HG03159 (cell line): ENCODE measurements at regions not wholly inside any gene's neighbourhood (a gene's known extent, or its start where the extent isn't known, plus 50 kb on each side); places are given as distances from the start of the nearest gene placed in this dataset.

ENCODE experiments used
- ATAC-seq: cut with Tn5 transposase; IDR thresholded peaks from one replicate; pipeline ENCODE4 v1.9.1; 2021; ENCODE audit warnings: mild to moderate bottlenecking, moderate library complexity; ENCODE audit not compliant: unreplicated experiment

GRCh38 chr3:150306083-150306482 lies 102.0 kb upstream of the TSC22D2 start:
- ATAC-seq, result no peak

GRCh38 chr3:150303768-150304167 lies 104.3 kb upstream of the TSC22D2 start:
- ATAC-seq, result peak; percentile 66

GRCh38 chr3:150302246-150302645 lies 105.9 kb upstream of the TSC22D2 start:
- ATAC-seq, result no peak

GRCh38 chr3:150300852-150301517 lies 107.1 kb upstream of the TSC22D2 start:
- no peak for ATAC-seq

GRCh38 chr3:150300388-150300787 lies 107.7 kb upstream of the TSC22D2 start:
- ATAC-seq, result no peak

GRCh38 chr3:150299201-150299600 lies 108.9 kb upstream of the TSC22D2 start:
- no peak for ATAC-seq

GRCh38 chr3:150296966-150297365 lies 111.1 kb upstream of the TSC22D2 start:
- ATAC-seq, result no peak

GRCh38 chr3:150296123-150296735 lies 111.9 kb upstream of the TSC22D2 start:
- ATAC-seq, result no peak

GRCh38 chr3:150293401-150294001 lies 114.6 kb upstream of the TSC22D2 start:
- ATAC-seq, result no peak

- no peak for ATAC-seq
Observed at GRCh38 chr3:150292891-150293290, 115.2 kb upstream of the TSC22D2 start.

- ATAC-seq, result no peak
Observed at GRCh38 chr3:150291515-150291914, 116.6 kb upstream of the TSC22D2 start.

GRCh38 chr3:150286390-150287147 lies 121.5 kb upstream of the TSC22D2 start:
- ATAC-seq, result peak; percentile 79

- ATAC-seq, result no peak
Observed at GRCh38 chr3:150285601-150286000, 122.5 kb upstream of the TSC22D2 start.

GRCh38 chr3:150278843-150279381 lies 129.2 kb upstream of the TSC22D2 start:
- ATAC-seq, result no peak

- no peak for ATAC-seq
Observed at GRCh38 chr3:150278195-150278594, 129.9 kb upstream of the TSC22D2 start.

- no peak for ATAC-seq
Observed at GRCh38 chr3:150277444-150277843, 130.7 kb upstream of the TSC22D2 start.

GRCh38 chr3:150275941-150276340 lies 132.2 kb upstream of the TSC22D2 start:
- ATAC-seq, result no peak

- no peak for ATAC-seq
Observed at GRCh38 chr3:150274372-150274771, 133.7 kb upstream of the TSC22D2 start.

- no peak for ATAC-seq
Observed at GRCh38 chr3:150273396-150273795, 134.7 kb upstream of the TSC22D2 start.

GRCh38 chr3:150271591-150271960 lies 136.5 kb upstream of the TSC22D2 start:
- no peak for ATAC-seq

- ATAC-seq, result no peak
Observed at GRCh38 chr3:150270883-150271590, 137.1 kb upstream of the TSC22D2 start.
